Ureter (tissue), 1 donor: ENCODE measurements at regions not wholly inside any gene's neighbourhood (a gene's known extent, or its start where the extent isn't known, plus 50 kb on each side); places are given as distances from the start of the nearest gene placed in this dataset.
"Not testable (repeated sequence)": the region's sequence is repeated elsewhere in the genome, so short reads cannot be mapped to it uniquely, and the experiment has no call there.

ENCODE experiments used
- DNase-seq: peaks from one replicate; pipeline ENCODE4 v3.0.0-alpha.2; 2020; ENCODE audit warnings: low spot score
- donor health status: DM: yes; HTN: yes; CAD: no.

- DNase-seq = not testable (repeated sequence)
Measured at GRCh38 chr17:30686538-30687479, 137.7 kb downstream of the CRLF3 start.

- not testable (repeated sequence) for DNase-seq
Measured at GRCh38 chr17:30682280-30682679, 142.2 kb downstream of the CRLF3 start.

- DNase-seq = not testable (repeated sequence)
Measured at GRCh38 chr17:30680681-30681080, 143.8 kb downstream of the CRLF3 start.

- DNase-seq = no peak
Measured at GRCh38 chr17:30677550-30678249, 146.8 kb downstream of the CRLF3 start.

- not testable (repeated sequence) for DNase-seq
Measured at GRCh38 chr17:30675777-30676492, 148.6 kb downstream of the CRLF3 start.

GRCh38 chr17:30669217-30669649, 155.3 kb downstream of the CRLF3 start:
- not testable (repeated sequence) for DNase-seq

GRCh38 chr17:30668360-30669181, 155.9 kb downstream of the CRLF3 start:
- DNase-seq = not testable (repeated sequence)

GRCh38 chr17:30667657-30668359, 156.7 kb downstream of the CRLF3 start:
- peak; percentile 73 for DNase-seq

GRCh38 chr17:30666838-30667656, 157.4 kb downstream of the CRLF3 start:
- DNase-seq = not testable (repeated sequence)

- DNase-seq = not testable (repeated sequence)
Measured at GRCh38 chr17:30663727-30664455, 160.6 kb downstream of the CRLF3 start.

- DNase-seq = not testable (repeated sequence)
Measured at GRCh38 chr17:30657148-30657547, 167.3 kb downstream of the CRLF3 start.

- not testable (repeated sequence) for DNase-seq
Measured at GRCh38 chr17:30653038-30653437, 171.5 kb downstream of the CRLF3 start.

GRCh38 chr17:30650149-30650548, 172.9 kb downstream of the GOSR1 start:
- DNase-seq = not testable (repeated sequence)

- not testable (repeated sequence) for DNase-seq
Measured at GRCh38 chr17:30648015-30648620, 170.9 kb downstream of the GOSR1 start.

GRCh38 chr17:30645875-30646274, 168.7 kb downstream of the GOSR1 start:
- DNase-seq = not testable (repeated sequence)

- DNase-seq = not testable (repeated sequence)
Measured at GRCh38 chr17:30644713-30645112, 167.5 kb downstream of the GOSR1 start.

- not testable (repeated sequence) for DNase-seq
Measured at GRCh38 chr17:30644287-30644686, 167.1 kb downstream of the GOSR1 start.

GRCh38 chr17:30641428-30641827, 164.2 kb downstream of the GOSR1 start:
- DNase-seq = not testable (repeated sequence)
